ENCODE measurements at regions not wholly inside any gene's neighbourhood (a gene's known extent, or its start where the extent isn't known, plus 50 kb on each side); places are given as distances from the start of the nearest gene placed in this dataset.

- Mint-ChIP-seq H3K9me3 (no peaks in the 10 kb centered on the region), H3K27me3 (no peaks in the 10 kb centered on the region), H3K36me3 (no peaks in the 10 kb centered on the region), H3K27ac (no peak overlapping the region), H3K4me3 (no peak overlapping the region), H3K4me1 (ENCODE audit: unreplicated experiment) (no peaks in the 10 kb centered on the region)
- TF ChIP-seq CTCF (conservative IDR thresholded peaks at IDR 0.05), result no peak
- DNase-seq (ENCODE audit: extremely low spot score, unreplicated experiment), result no peak
These were observed 1577.5 kb upstream of the PRR20A start for GRCh38 chr13:55563267-55563666.

- no peak for DNase-seq (ENCODE audit: extremely low spot score, unreplicated experiment)
- Mint-ChIP-seq H3K4me1 (ENCODE audit: unreplicated experiment) (no peaks in the 10 kb centered on the region), H3K36me3 (no peaks in the 10 kb centered on the region), H3K27me3 (no peaks in the 10 kb centered on the region), H3K9me3 (no peaks in the 10 kb centered on the region), H3K4me3 (no peak overlapping the region), H3K27ac (no peak overlapping the region)
- no peak for TF ChIP-seq CTCF (conservative IDR thresholded peaks at IDR 0.05)
These were observed 1574.4 kb upstream of the PRR20A start for GRCh38 chr13:55566334-55566733.

GRCh38 chr13:55566779-55567178, 1573.9 kb upstream of the PRR20A start:
- TF ChIP-seq CTCF (conservative IDR thresholded peaks at IDR 0.05), result no peak
- H3K36me3 Mint-ChIP-seq, result no peaks in the 10 kb centered on the region
- no peak for DNase-seq (ENCODE audit: extremely low spot score, unreplicated experiment)
- no peak overlapping the region for H3K27ac Mint-ChIP-seq
- no peaks in the 10 kb centered on the region for H3K27me3 Mint-ChIP-seq
- no peaks in the 10 kb centered on the region for H3K9me3 Mint-ChIP-seq
- H3K4me1 Mint-ChIP-seq (ENCODE audit: unreplicated experiment), result no peaks in the 10 kb centered on the region
- H3K4me3 Mint-ChIP-seq, result no peak overlapping the region

- Mint-ChIP-seq H3K27ac (no peak overlapping the region), H3K27me3 (no peaks in the 10 kb centered on the region), H3K9me3 (no peaks in the 10 kb centered on the region), H3K36me3 (no peaks in the 10 kb centered on the region), H3K4me3 (no peak overlapping the region), H3K4me1 (ENCODE audit: unreplicated experiment) (no peaks in the 10 kb centered on the region)
- TF ChIP-seq CTCF (conservative IDR thresholded peaks at IDR 0.05), result no peak
- no peak for DNase-seq (ENCODE audit: extremely low spot score, unreplicated experiment)
These were observed 1572.7 kb upstream of the PRR20A start for GRCh38 chr13:55567721-55568625.

- no peaks in the 10 kb centered on the region for H3K4me1 Mint-ChIP-seq (ENCODE audit: unreplicated experiment)
- no peak overlapping the region for H3K27ac Mint-ChIP-seq
- H3K36me3 Mint-ChIP-seq, result no peaks in the 10 kb centered on the region
- no peaks in the 10 kb centered on the region for H3K9me3 Mint-ChIP-seq
- DNase-seq (ENCODE audit: extremely low spot score, unreplicated experiment), result no peak
- no peak for TF ChIP-seq CTCF (conservative IDR thresholded peaks at IDR 0.05)
- no peak overlapping the region for H3K4me3 Mint-ChIP-seq
- no peaks in the 10 kb centered on the region for H3K27me3 Mint-ChIP-seq
These were observed 1571.6 kb upstream of the PRR20A start for GRCh38 chr13:55569082-55569481.

Data from type B pancreatic cell (in vitro differentiated cells).